ENCODE measurements at regions not wholly inside any gene's neighbourhood (a gene's known extent, or its start where the extent isn't known, plus 50 kb on each side); places are given as distances from the start of the nearest gene placed in this dataset.
"Not testable (repeated sequence)": the region's sequence is repeated elsewhere in the genome, so short reads cannot be mapped to it uniquely, and the experiment has no call there.

GRCh38 chr11:121374286-121374985 lies 77.7 kb upstream of the SORL1 start:
- Mint-ChIP-seq H3K27me3 (no peaks in the 10 kb centered on the region), H3K4me3 (peak overlapping the region in 1 of 10 donors; percentile 9), H3K36me3 (no peaks in the 10 kb centered on the region), H3K27ac (peak overlapping the region in 2 of 10 donors; percentile 19 to 35), H3K4me1 (peaks cover 31 to 82% (median 72%) of the 10 kb centered on the region in 4 donors), H3K9me3 (no peaks in the 10 kb centered on the region)
- POLR2A ChIA-PET = interaction anchor here (1.2 kb wide), 1 partner anchor 13 kb away, joined by 3 read pairs; no protein-coding TSS in a partner anchor
- DNase-seq (no peak), ATAC-seq (no peak)

DNA sequence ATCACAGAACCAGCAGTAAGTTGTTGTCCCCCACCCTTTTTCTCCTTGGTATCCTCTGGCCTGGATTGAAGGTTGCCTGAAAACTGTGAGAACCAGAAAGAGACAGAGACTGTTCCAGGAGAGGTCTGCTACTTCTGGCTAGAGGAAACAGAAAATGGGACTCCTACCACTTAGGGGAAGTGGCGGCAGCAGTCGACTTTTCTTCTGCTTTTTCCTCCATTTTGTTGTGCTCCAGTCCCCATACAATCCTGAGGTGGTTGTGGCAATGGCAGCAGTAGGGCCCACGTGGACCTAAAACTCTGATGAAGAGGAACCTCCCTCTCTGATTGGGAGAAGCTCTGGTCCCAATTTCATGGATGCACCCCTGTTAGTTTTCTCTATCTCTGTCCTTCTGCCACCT lies 76.0 kb upstream of the SORL1 start:
- DNase-seq = no peak
- Mint-ChIP-seq H3K36me3 (no peaks in the 10 kb centered on the region), H3K9me3 (no peaks in the 10 kb centered on the region), H3K4me1 (peaks cover 40 to 84% (median 79%) of the 10 kb centered on the region in 4 donors), H3K27me3 (no peaks in the 10 kb centered on the region), H3K4me3 (no peak overlapping the region), H3K27ac (peak overlapping the region in 1 of 10 donors; percentile 20)
- POLR2A ChIA-PET = interaction anchor here (1.1 to 4.6 kb wide), 2 partner anchors 21 to 76 kb away, joined by 3 to 17 read pairs; partner anchors contain the start of genes SORL1 and SORL1-AS1
- no peak for ATAC-seq

DNA sequence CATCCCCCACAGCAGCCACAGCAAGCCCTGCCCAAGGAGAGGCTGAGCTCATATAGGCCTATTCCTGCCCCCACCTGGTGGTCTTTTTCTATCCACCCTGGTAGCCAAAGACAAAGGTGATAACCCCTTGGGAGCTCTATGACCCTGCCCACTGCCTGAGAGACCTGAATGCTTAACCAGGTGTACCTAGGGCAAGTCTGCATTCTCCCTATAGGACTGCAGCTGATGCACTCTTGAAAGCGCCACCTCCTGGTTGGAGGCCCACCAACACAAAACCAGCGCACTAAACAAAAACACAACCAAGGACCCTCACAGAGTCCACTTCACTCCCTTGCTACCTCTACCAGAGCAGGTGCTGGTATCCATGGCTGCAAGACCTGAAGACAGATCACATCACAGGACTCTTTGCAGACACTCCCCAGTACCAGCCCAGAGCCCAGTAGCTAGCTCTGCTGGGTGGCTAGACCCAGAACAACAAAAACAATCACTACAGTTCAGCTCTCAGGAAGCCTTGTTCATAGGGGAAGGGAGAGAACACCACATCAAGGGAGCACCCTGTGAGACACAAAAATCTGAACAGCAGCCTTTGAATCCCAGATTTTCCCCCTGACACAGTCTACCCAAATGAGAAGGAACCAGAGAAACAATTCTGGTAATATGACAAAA lies 72.8 kb upstream of the SORL1 start:
- Mint-ChIP-seq H3K4me3 (peak overlapping the region; percentile 16 to 84 (median 68)), H3K4me1 (peaks cover 37 to 61% (median 54%) of the 10 kb centered on the region in 4 donors), H3K27ac (peak overlapping the region; percentile 84 to 93 (median 90))
- not testable (repeated sequence) for H3K27me3 Mint-ChIP-seq, H3K36me3 Mint-ChIP-seq, H3K9me3 Mint-ChIP-seq
- POLR2A ChIA-PET = interaction anchor here (0.5 to 4.6 kb wide), 8 partner anchors 9 to 73 kb away, joined by 3 to 17 read pairs (median 4); partner anchors contain the start of genes SORL1 and SORL1-AS1
- DNase-seq (peak in 3 of 10 donors; percentile 12 to 29 (median 20)), ATAC-seq (peak; percentile 59 to 71)

DNA sequence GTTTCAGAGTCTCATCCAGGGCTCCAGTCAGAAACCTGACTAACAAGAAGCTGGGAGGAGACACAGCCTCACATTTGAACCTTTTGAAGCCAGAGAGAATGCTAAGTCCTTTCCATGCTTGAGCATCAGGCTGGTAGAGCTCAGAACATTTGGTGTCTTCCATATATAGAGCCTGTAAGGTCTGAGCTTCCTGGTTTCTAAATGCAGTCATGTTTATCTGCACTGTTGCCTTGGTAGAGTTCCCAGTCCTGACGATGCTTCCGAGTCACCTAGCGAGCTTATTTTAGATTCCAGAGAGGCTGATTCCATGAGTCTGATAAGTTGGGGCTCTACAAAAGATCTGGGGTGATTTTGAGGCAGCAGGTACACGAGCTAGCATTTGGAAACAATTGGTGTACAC lies 68.4 kb upstream of the SORL1 start:
- no peak overlapping the region for H3K4me3 Mint-ChIP-seq
- peak overlapping the region in 2 of 10 donors; percentile 31 to 78 for H3K27ac Mint-ChIP-seq
- no peaks in the 10 kb centered on the region for H3K36me3 Mint-ChIP-seq
- H3K4me1 Mint-ChIP-seq = peaks cover 16 to 31% (median 20%) of the 10 kb centered on the region in 4 donors
- ATAC-seq = no peak
- DNase-seq = no peak
- POLR2A ChIA-PET = interaction anchor here (1.0 to 1.2 kb wide), 3 partner anchors 11 to 68 kb away, joined by 5 to 6 read pairs (median 6); partner anchors contain the start of genes SORL1 and SORL1-AS1
- no peaks in the 10 kb centered on the region for H3K27me3 Mint-ChIP-seq
- H3K9me3 Mint-ChIP-seq = no peaks in the 10 kb centered on the region

DNA sequence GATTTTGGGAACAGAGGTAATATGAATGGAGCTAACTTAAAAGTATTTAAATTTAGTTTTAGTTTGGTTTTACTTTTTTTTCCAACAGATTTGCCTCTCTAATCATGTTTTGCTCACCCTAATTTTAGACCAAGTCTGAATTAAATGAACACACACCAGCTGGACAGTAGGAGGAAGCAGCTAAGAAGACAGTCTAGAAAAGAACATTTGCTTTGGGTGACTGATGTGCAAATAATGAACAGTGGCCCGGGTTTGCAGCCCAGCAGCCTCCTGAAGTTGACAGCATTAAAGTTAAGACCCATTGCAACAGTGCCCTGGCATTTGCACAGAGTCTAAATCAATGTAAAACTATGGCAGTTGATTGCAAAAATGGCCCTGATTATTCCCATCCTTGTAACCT lies 66.4 kb upstream of the SORL1 start:
- no peaks in the 10 kb centered on the region for H3K9me3 Mint-ChIP-seq
- H3K27ac Mint-ChIP-seq = no peak overlapping the region
- H3K4me3 Mint-ChIP-seq = no peak overlapping the region
- ATAC-seq (no peak), DNase-seq (no peak)
- POLR2A ChIA-PET = no interaction called here
- H3K4me1 Mint-ChIP-seq = peaks cover 0 to 11% (median 3%) of the 10 kb centered on the region in 4 donors
- no peaks in the 10 kb centered on the region for H3K36me3 Mint-ChIP-seq
- no peaks in the 10 kb centered on the region for H3K27me3 Mint-ChIP-seq

Measured in naive thymus-derived CD8-positive, alpha-beta T cell (primary cell).